OCI-LY1 (cell line): ENCODE measurements at regions not wholly inside any gene's neighbourhood (a gene's known extent, or its start where the extent isn't known, plus 50 kb on each side); places are given as distances from the start of the nearest gene placed in this dataset.

ENCODE experiments used
- H2AFZ ChIP-seq: fragments of 200-600 bp; sonication (generic), shearing (Covaris generic); 2 replicates; pipeline ENCODE4 v1.6.0; 2014; ENCODE audit warnings: antibody characterized with exemption, mild to moderate bottlenecking, low read length
- H3F3A ChIP-seq: fragments of 200-600 bp; sonication (generic), shearing (Covaris generic); 2 replicates; pipeline ENCODE4 v1.6.0; 2014; ENCODE audit warnings: mild to moderate bottlenecking, antibody characterized with exemption, low read length, moderate library complexity; ENCODE audit not compliant: insufficient read depth
- H3K27ac ChIP-seq: fragments of 200-600 bp; sonication (generic); 2 replicates; pipeline ENCODE4 v1.5.1; 2014; ENCODE audit warnings: low read length, mixed run types, mild to moderate bottlenecking, low read depth; ENCODE audit not compliant: poor library complexity, severe bottlenecking
- H3K27me3 ChIP-seq: fragments of 200-600 bp; sonication (generic); 2 replicates; pipeline ENCODE4 v1.6.0; 2014; ENCODE audit warnings: antibody characterized with exemption, mild to moderate bottlenecking, low read length, moderate library complexity; ENCODE audit not compliant: insufficient read depth
- H3K36me3 ChIP-seq: fragments of 200-600 bp; sonication (generic); 2 replicates; pipeline ENCODE4 v1.6.1; 2014; ENCODE audit warnings: mild to moderate bottlenecking, antibody characterized with exemption, low read length, moderate library complexity, mixed read lengths; ENCODE audit not compliant: insufficient read depth
- H3K4me1 ChIP-seq: fragments of 200-600 bp; sonication (generic); 2 replicates; pipeline ENCODE4 v1.5.1; 2014; ENCODE audit warnings: mild to moderate bottlenecking, low read length, moderate library complexity; ENCODE audit not compliant: insufficient read depth, severe bottlenecking
- H3K4me2 ChIP-seq: fragments of 200-600 bp; sonication (generic), shearing (Covaris generic); 2 replicates; pipeline ENCODE4 v1.6.1; 2014; ENCODE audit warnings: low read length
- H3K4me3 ChIP-seq: fragments of 200-600 bp; sonication (generic); 2 replicates; pipeline ENCODE4 v1.5.1; 2014; ENCODE audit warnings: low read length, low read depth, mild to moderate bottlenecking, mixed read lengths; ENCODE audit not compliant: poor library complexity, severe bottlenecking
- H3K79me2 ChIP-seq: fragments of 200-600 bp; shearing (Covaris generic); 2 replicates; pipeline ENCODE4 v1.6.1; 2016; ENCODE audit warnings: mixed run types, low read length, mixed read lengths; ENCODE audit not compliant: insufficient read depth
- H3K9ac ChIP-seq: fragments of 200-600 bp; sonication (generic), shearing (Covaris generic); 2 replicates; pipeline ENCODE4 v1.6.1; 2014; ENCODE audit warnings: mild to moderate bottlenecking, low read length, mixed read lengths
- H3K9me2 ChIP-seq: fragments of 200-600 bp; sonication (generic), shearing (Covaris generic); 2 replicates; pipeline ENCODE4 v1.6.1; 2014; ENCODE audit warnings: low read depth, mild to moderate bottlenecking, low read length, mixed read lengths
- H3K9me3 ChIP-seq: fragments of 200-600 bp; shearing (Covaris generic); 2 replicates; pipeline ENCODE4 v1.6.1; 2014; ENCODE audit warnings: low read length, mixed read lengths
- H4K20me1 ChIP-seq: fragments of 200-600 bp; sonication (generic), shearing (Covaris generic); 2 replicates; pipeline ENCODE4 v1.6.0; 2016; ENCODE audit warnings: mild to moderate bottlenecking, low read length; ENCODE audit not compliant: insufficient read depth
- EZH2 ChIP-seq: fragments of 200-600 bp; sonication (generic), shearing (Covaris generic); IDR thresholded peaks from 2 replicates; pipeline ENCODE4 v1.8.0; 2017; ENCODE audit warnings: borderline replicate concordance, mixed run types, mild to moderate bottlenecking, antibody characterized with exemption, low read length, moderate library complexity, mixed read lengths
- TF ChIP-seq, protein P1 (sequence below): fragments of 200-600 bp; sonication (generic), shearing (Covaris generic); IDR thresholded peaks from 2 replicates; pipeline ENCODE4 v1.5.1; 2017; ENCODE audit warnings: mild to moderate bottlenecking, antibody characterized with exemption, low read length, moderate library complexity, mixed read lengths

DNA sequence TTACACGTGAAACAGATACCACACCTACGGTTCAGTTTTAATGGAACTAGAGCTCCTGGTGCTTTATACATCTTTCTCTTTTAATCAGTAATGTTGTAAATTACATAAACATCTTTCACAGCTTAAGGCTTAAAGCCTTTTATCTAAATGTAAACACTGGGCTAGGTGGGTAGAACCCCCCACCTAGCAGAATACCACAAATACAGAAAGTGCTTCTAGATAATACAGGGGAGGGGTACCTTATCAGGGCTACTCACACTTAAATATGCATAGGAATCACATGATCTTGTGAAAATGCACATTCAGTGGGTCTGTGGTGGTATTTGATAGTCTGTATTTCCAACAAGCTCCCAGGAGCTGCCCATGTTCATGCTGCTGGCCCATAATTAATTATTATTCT is 256.4 kb upstream of the TARS1 start:
- H3K9ac ChIP-seq, result no peak overlapping the region
- H3K27ac ChIP-seq, result no peak overlapping the region
- H4K20me1 ChIP-seq, result no peaks in the 10 kb centered on the region
- TF ChIP-seq EZH2, result no peak
- TF ChIP-seq, protein P1, sequence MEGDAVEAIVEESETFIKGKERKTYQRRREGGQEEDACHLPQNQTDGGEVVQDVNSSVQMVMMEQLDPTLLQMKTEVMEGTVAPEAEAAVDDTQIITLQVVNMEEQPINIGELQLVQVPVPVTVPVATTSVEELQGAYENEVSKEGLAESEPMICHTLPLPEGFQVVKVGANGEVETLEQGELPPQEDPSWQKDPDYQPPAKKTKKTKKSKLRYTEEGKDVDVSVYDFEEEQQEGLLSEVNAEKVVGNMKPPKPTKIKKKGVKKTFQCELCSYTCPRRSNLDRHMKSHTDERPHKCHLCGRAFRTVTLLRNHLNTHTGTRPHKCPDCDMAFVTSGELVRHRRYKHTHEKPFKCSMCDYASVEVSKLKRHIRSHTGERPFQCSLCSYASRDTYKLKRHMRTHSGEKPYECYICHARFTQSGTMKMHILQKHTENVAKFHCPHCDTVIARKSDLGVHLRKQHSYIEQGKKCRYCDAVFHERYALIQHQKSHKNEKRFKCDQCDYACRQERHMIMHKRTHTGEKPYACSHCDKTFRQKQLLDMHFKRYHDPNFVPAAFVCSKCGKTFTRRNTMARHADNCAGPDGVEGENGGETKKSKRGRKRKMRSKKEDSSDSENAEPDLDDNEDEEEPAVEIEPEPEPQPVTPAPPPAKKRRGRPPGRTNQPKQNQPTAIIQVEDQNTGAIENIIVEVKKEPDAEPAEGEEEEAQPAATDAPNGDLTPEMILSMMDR, result no peak
- H3K27me3 ChIP-seq, result no peaks in the 10 kb centered on the region
- H3K9me2 ChIP-seq, result no peaks in the 10 kb centered on the region; the same call in 1 of the 2 replicates
- no peak overlapping the region for H3K4me3 ChIP-seq
- H3K4me2 ChIP-seq, result no peak overlapping the region
- H2AFZ ChIP-seq, result no peak overlapping the region
- no peaks in the 10 kb centered on the region for H3K4me1 ChIP-seq
- no peaks in the 10 kb centered on the region for H3F3A ChIP-seq
- no peaks in the 10 kb centered on the region for H3K36me3 ChIP-seq
- H3K9me3 ChIP-seq, result no peaks in the 10 kb centered on the region
- H3K79me2 ChIP-seq, result no peaks in the 10 kb centered on the region

DNA sequence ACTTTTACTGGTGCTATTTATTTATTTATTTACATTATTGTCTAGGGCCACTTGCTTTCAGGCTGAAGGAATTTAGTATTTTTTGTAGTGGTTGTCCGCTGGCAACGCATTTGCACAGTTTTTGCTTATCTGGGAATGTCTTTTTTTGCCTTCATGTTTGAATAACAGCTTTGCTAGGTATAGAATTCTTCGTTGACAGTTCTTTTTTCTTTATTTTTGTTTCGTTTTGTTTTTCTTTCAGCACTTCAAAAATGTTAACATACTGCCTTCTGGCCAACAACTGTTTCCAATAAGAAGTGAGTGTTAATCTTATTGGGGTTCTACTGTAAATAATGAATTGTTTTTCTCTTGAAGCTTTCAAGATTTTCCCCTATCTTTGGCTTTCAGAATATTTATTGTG is 252.7 kb upstream of the TARS1 start:
- H3K27ac ChIP-seq, result no peak overlapping the region
- no peak overlapping the region for H3K4me3 ChIP-seq
- no peak overlapping the region for H2AFZ ChIP-seq
- no peak overlapping the region for H3K9ac ChIP-seq
- H3K4me2 ChIP-seq, result no peak overlapping the region
- H3K9me2 ChIP-seq, result no peaks in the 10 kb centered on the region; the same call in 1 of the 2 replicates
- no peaks in the 10 kb centered on the region for H3K36me3 ChIP-seq
- no peak for TF ChIP-seq EZH2
- H3K9me3 ChIP-seq, result no peaks in the 10 kb centered on the region
- no peaks in the 10 kb centered on the region for H3K4me1 ChIP-seq
- no peaks in the 10 kb centered on the region for H3K27me3 ChIP-seq
- no peaks in the 10 kb centered on the region for H3F3A ChIP-seq
- no peaks in the 10 kb centered on the region for H4K20me1 ChIP-seq
- no peaks in the 10 kb centered on the region for H3K79me2 ChIP-seq

DNA sequence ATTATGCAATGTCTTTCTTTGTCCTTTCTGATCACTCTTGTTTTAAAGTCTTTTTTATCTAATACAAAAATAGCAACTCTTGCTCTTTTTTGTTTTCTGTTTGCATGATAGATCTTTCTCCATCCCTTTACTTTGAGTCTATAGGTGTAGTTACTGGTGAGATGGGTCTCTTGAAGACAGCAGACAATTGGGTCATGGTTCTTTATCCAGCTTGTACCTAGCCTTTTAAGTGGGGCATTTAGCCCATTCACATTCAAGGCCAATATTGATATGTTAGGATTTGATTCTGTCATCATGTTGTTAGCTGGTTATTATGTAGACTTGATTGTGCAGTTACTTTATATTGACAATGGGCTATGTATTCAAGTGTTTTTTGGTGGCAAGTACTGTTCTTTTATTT is 245.9 kb upstream of the TARS1 start:
- TF ChIP-seq EZH2, result no peak
- TF ChIP-seq, protein P1, result no peak
- H2AFZ ChIP-seq, result no peak overlapping the region
- no peak overlapping the region for H3K9ac ChIP-seq
- no peaks in the 10 kb centered on the region for H3K9me3 ChIP-seq
- H3K79me2 ChIP-seq, result no peaks in the 10 kb centered on the region
- no peaks in the 10 kb centered on the region for H3K9me2 ChIP-seq
- H4K20me1 ChIP-seq, result no peaks in the 10 kb centered on the region
- no peak overlapping the region for H3K27ac ChIP-seq
- H3K27me3 ChIP-seq, result no peaks in the 10 kb centered on the region
- H3K36me3 ChIP-seq, result no peaks in the 10 kb centered on the region
- H3F3A ChIP-seq, result no peaks in the 10 kb centered on the region
- no peak overlapping the region for H3K4me2 ChIP-seq
- H3K4me3 ChIP-seq, result no peak overlapping the region
- no peaks in the 10 kb centered on the region for H3K4me1 ChIP-seq

DNA sequence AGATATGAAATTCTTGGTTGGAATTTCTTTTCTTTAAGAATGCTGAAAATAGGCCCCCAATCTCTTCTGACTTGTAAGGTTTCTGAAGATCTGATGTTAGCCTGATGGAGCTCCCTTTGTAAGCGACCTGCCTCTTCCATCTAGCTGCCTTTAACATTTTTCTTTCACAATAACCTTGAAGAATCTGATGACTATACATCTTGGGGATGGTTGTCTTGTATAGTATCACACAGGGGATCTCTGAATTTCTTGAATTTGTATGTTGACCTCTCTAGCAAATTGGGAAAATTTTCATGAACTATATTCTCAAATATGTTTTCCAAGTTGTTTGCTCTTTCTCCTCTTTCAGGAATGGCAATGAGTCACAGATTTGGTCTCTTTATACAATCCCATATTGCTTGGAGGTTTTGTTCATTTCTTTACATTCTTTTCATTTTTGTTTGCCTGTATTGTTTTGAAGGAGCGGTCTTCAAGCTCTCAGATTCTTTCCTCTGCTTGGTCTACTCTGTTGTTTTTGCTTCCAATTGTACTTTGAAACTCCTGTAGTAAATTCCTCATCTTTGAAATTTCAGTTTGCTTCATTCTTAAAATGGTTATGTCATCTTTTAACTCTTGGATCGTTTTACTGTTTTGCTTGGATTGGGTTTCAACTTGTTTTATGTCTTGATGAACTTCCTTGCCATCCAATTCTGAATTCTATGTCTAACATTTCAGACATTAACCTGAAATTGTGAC is 245.2 kb upstream of the TARS1 start:
- Histone ChIP-seq H3K9me2 (no peaks in the 10 kb centered on the region), H3K27ac (no peak overlapping the region), H3K4me1 (no peaks in the 10 kb centered on the region), H3K4me2 (no peak overlapping the region), H3K9me3 (no peaks in the 10 kb centered on the region), H3K9ac (no peak overlapping the region), H3K4me3 (no peak overlapping the region), H4K20me1 (no peaks in the 10 kb centered on the region), H3F3A (no peaks in the 10 kb centered on the region), H3K79me2 (no peaks in the 10 kb centered on the region), H3K27me3 (no peaks in the 10 kb centered on the region), H2AFZ (no peak overlapping the region), H3K36me3 (no peaks in the 10 kb centered on the region)
- TF ChIP-seq EZH2, result no peak
- TF ChIP-seq, protein P1, result no peak
